Omental fat pad (tissue), 3 donors: ENCODE measurements at regions not wholly inside any gene's neighbourhood (a gene's known extent, or its start where the extent isn't known, plus 50 kb on each side); places are given as distances from the start of the nearest gene placed in this dataset.

Experiments used
- ATAC-seq: fragments of 150-250 bp; one replicate; pipeline ENCODE4 v1.9.1; 2016; ENCODE audit warnings: mild to moderate bottlenecking, moderate library complexity; ENCODE audit not compliant: low FRiP score
- DNase-seq: peaks from one replicate; pipeline ENCODE4 v3.0.0-alpha.2; 2019; ENCODE audit warnings: low spot score
- CTCF ChIP-seq, 3 donors: fragments of 450-650 bp; IDR thresholded peaks; one replicate each; pipeline ENCODE4 v1.5.1; 2016 to 2017; ENCODE audit warnings: antibody characterized with exemption in 3 of 3, mild to moderate bottlenecking in 3 of 3, moderate library complexity in 2 of 3

- no peak for ATAC-seq
- TF ChIP-seq CTCF (IDR thresholded peaks at IDR 0.05) = no peak
Measured at GRCh38 chr4:81557306-81557705, 85.6 kb upstream of the RASGEF1B start.

GRCh38 chr4:81555489-81555888 lies 83.8 kb upstream of the RASGEF1B start:
- no peak for ATAC-seq
- no peak for TF ChIP-seq CTCF (IDR thresholded peaks at IDR 0.05)
- DNase-seq = no peak

More at GRCh38 chr4:81557306-81557705, 85.6 kb upstream of the RASGEF1B start:
- DNase-seq = no peak

GRCh38 chr4:81552086-81552485 lies 80.4 kb upstream of the RASGEF1B start:
- no peak for ATAC-seq
- no peak for TF ChIP-seq CTCF (IDR thresholded peaks at IDR 0.05)

GRCh38 chr4:81550388-81550859 lies 78.7 kb upstream of the RASGEF1B start:
- ATAC-seq = peak; percentile 28
- TF ChIP-seq CTCF (IDR thresholded peaks at IDR 0.05) = no peak
- no peak for DNase-seq

More at GRCh38 chr4:81552086-81552485, 80.4 kb upstream of the RASGEF1B start:
- no peak for DNase-seq

- DNase-seq (no peak), ATAC-seq (no peak)
- TF ChIP-seq CTCF (IDR thresholded peaks at IDR 0.05) = no peak
Measured at GRCh38 chr4:81549984-81550383, 78.3 kb upstream of the RASGEF1B start.

- TF ChIP-seq CTCF (IDR thresholded peaks at IDR 0.05) = no peak
- no peak for DNase-seq
- ATAC-seq = no peak
Measured at GRCh38 chr4:81546777-81547176, 75.1 kb upstream of the RASGEF1B start.

GRCh38 chr4:81541161-81541945 lies 69.6 kb upstream of the RASGEF1B start:
- TF ChIP-seq CTCF (IDR thresholded peaks at IDR 0.05) = no peak
- DNase-seq = no peak
- no peak for ATAC-seq
